Germinal center (tissue), 1 donor: ENCODE measurements at regions not wholly inside any gene's neighbourhood (a gene's known extent, or its start where the extent isn't known, plus 50 kb on each side); places are given as distances from the start of the nearest gene placed in this dataset.
"Not testable (repeated sequence)": the region's sequence is repeated elsewhere in the genome, so short reads cannot be mapped to it uniquely, and the experiment has no call there.

Experiments used
- DNase-seq: peaks from one replicate; pipeline ENCODE4 v3.0.0; 2012; ENCODE audit warnings: mixed read lengths, low spot score

DNA sequence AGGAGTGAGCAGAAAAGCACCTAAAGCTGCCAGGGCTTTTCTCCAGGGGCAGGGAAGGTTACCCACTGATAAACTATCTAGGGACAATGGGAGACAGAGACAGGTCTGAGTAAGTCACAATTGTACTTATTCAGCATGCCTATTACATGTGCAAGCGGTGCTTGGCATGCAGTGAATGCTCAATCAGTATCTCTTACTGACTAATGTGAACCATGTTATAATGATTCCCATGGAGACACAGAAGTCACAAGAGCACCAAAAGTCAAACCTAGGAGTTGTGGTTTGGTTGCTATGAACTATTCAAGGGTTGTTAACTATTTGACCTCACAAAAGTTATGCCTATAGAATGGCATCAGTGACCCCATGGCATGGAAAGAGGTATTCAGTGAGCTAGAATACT lies 50.0 kb upstream of the RASGRP1 start:
- DNase-seq, result no peak

DNA sequence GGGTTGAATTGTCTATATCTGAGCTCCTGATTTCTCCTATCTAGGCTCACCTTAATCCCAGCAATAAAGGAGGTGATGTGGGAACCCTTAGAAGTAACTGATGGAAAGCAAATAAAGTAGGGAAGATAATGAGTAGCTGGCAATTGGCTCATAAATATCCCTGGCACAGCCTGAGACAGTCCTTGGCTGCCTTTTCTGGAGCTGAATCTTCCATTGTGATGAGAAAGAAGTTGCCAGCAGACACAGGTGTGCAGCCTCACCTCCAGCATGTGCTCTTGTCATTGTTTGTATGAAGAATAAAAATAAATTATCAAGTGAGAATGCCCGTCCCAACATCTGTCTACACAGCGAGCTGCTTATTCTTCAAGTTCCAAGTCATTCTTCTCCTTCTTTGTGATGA lies 53.2 kb upstream of the RASGRP1 start:
- DNase-seq, result no peak

DNA sequence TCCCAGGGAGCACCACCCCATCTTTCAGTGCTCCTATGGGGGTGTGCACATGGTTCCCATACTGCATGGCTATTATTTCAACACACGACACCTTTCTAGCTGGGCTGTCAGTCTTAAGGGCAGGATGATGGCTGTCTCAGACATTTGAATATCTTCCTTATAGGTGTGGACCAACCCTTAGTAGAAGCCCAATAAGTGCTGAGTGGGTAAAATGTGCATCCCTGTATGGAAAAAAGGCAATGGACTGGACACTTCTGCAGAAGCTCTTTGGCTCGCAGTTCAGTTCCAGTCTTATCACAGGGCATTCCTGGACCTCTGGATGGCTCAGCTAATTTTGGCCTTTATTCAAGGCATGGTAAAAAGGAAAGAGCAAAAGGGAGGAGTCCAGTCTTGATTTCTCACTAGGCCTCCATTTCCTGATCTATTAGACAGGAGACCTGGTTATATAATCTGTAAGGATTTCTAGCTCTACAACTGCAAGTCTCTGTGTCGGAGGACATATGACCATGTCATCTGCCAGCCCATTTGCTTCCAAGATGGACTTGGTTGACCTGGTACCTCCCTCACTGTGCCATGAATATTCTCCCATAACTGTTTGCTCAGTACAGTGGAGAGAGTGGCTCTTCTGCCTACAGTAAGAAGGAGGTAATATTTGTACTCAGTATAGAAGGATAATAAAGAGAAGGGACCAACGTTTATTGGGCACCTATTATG lies 53.8 kb upstream of the RASGRP1 start:
- DNase-seq, result no peak

- DNase-seq, result no peak
Measured at GRCh38 chr15:38620098-38620497, 55.5 kb upstream of the RASGRP1 start.

DNA sequence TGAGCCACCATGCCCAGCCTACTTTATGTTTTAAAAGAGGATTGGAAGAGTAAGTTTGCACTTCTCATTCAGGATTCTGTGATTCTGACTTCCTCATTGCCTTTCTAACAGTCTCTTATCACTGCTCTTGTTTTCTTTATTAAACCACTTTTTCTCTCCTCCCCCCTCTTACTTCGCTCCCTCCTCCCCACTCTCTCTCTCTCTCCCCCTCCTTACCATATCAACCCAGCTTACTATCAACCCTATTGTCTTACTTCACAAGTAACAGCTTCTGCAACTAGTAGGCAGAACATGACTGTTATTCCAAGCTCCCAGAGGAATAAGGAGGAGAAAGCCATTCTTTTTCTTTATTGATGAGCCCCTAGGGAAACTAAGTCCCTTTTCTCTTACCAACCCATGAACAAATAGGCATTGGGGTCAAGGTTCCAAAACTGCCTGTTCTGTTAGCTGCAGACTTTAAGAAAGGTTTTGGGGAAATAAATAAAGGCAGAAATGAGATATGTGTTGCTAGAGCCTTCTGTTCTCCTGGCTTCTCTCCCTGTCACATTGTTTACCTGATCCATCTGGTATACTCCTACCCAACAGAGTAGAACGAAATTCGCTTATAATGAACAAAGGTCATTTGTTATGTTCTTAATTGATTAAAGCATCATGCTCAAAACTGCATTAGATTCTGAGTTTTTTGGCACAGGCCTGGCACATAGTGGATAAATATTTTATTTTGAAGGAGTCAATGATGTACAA lies 56.4 kb upstream of the RASGRP1 start:
- no peak for DNase-seq

DNA sequence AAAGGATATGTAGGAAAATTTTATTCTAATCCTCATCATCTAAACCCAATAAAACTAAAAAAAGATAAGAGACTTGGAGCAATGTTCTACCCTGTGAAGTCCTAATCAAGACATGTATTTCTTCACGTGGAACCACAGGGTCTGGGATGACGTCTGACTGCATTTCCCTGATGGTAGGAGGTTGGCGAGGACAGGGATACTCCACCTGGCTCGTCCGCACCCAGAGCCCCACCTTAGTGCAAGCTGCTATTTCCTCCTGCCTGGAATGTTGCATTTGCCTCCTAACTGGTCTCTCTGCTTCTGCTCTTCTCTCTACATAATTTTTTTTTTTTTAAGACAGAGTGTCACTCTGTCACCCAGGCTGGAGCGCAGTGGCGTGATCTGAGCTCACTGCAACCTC lies 57.7 kb upstream of the RASGRP1 start:
- no peak for DNase-seq

GRCh38 chr15:38622908-38623307 lies 58.3 kb upstream of the RASGRP1 start:
- no peak for DNase-seq

GRCh38 chr15:38623744-38624143 lies 59.1 kb upstream of the RASGRP1 start:
- no peak for DNase-seq

DNA sequence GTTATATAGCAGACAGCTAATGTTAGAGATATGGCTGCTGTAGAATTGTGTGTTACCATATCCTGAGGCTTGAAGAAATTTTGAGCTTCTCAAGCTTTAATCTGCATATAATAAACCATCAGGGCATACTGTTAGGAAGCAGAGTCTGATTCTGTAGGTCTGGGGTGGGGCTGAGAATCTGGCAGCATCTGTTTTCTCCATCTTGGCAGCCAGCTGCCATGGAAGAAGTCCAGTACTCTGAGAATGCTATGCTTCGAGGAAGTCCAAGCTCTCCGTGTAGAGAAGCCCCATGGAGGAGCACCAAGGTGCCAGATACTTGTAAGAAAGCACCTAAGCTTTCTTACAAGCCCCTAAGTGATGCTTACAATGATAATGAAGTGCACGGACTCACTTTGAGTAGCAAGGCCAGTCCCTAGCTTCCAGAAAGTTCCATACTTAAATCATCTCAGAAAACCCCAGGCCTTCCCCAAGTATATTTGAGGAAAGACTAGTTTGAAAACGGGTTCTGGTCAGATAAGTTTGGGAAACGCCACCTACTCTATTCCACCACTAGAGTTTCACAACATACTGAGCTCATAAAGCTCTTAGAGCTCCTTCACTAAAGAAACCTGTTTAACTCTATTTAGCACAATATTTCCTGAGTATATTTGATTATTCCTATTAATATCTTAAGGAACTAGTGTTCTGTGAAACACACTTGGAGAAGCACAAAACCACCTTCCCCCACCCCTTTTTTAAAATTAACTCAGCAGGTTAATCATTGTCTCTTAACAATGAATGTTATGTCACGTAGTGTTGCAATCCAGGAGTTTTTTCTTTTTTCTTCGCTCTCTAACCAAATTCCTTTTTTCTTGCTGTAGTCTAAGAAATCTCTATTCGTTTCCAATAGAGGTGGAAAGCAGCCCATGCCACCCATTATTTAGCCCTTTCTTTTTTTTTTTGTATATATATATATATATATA lies 59.9 kb upstream of the RASGRP1 start:
- DNase-seq, result no peak

DNA sequence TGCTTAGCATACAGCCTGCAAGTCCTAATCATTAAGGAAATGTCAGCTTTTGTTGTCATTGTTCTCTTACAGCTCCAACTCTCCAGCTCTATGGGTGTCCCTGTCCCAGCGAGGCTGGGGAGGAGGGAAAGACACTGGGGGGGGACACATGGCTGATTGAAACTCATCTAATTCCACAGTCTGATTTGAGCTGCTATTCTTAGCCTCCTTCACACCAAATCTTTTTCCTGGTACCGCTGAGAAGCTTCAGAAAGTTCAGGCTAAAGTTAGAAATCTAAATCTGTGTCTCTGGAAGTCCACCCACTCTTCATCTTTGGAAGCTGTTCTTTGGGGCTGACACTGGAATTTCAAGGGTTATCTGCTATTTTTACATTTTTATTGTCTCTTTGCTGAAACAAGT lies 61.3 kb upstream of the RASGRP1 start:
- no peak for DNase-seq

GRCh38 chr15:38626443-38627050 lies 61.9 kb upstream of the RASGRP1 start:
- no peak for DNase-seq

- no peak for DNase-seq
Measured at GRCh38 chr15:38627689-38628277, 63.2 kb upstream of the RASGRP1 start.

DNA sequence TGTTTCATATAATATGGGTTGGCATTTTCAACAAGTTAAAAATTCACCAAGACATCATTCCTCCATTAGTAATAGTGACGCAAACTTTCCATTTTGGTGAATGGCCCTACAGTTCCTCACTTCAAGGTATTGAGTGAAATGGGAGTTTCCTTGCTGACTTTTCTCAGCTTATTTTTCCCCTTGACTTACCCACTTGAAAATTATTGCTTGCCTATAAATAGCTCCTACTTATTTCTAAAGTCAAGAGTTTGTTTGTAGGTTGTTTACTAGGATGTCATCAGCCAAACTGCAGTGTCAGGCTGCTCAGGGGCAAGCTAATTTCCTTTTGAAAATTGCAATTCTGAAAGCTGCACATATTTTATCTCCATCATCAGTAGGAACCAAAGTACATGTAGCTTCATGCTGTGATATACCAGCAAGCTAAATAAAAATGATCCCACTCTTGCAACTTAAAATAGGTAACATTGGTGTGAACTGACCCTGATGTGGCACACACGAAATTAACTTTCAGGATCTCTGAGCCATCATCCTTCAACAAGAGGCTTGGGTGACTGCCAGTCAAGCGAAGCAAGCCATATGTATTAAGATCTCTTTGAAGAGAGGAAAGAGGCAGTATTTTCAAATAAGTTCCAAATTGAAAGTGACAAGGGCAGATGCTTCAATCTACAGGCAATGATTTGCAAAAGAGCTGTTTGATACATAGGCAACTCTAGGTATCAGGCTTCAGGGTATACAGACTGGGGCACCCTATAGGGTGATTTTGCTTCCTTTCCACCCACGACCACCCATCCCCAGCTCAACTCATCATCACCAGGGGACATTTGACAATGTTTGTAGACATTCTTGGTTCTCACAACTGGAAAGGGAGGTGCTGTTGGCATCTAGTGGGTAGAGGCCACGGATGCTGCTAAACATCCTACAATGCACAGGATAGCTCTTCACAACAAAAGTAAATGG lies 66.8 kb upstream of the RASGRP1 start:
- no peak for DNase-seq

DNA sequence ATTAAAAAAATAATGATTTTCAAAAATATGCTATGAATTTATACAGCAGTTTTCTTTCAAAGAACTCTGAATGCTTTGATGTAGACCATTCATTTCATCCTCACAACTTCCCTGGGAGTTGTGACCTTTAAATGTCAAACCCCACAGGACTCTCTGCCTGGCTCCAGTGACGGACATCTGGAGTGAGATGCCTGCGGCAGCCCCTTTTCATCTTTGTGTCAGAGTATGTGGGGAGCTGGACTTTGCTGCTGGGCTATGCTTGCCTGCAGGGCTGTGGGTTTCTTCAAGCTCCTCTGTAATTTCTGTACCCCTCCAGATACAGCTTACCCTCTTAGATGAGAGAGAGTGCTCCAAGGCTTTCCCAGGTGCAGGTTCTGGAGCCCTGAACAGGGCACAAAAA lies 70.6 kb upstream of the RASGRP1 start:
- DNase-seq, result no peak

DNA sequence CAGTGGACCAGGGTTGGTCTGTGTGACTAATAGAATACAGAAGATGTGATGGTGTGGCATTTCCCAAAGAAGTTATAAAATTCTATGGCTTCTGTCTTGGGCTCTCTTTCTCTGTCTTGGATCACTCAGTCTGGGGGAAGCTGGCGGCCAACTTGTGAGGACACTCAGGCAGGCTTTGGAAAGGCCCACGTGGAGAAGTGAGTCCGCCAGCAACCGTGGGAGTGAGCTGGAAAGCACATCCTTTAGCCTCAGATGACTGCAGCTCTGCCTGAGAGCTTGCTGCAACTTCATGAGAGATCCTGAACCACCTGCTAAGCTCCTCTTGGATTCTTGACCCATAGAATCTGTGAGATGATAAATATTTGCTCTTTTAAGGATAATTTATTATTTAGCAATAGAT lies 72.0 kb upstream of the RASGRP1 start:
- DNase-seq, result no peak

- DNase-seq, result no peak
Measured at GRCh38 chr15:38638126-38638525, 73.5 kb upstream of the RASGRP1 start.

- DNase-seq, result no peak
Measured at GRCh38 chr15:38638811-38639210, 74.2 kb upstream of the RASGRP1 start.

GRCh38 chr15:38642689-38643270 lies 78.2 kb upstream of the RASGRP1 start:
- peak; percentile 46 for DNase-seq

- DNase-seq, result not testable (repeated sequence)
Measured at GRCh38 chr15:38644353-38644752, 79.7 kb upstream of the RASGRP1 start.

DNA sequence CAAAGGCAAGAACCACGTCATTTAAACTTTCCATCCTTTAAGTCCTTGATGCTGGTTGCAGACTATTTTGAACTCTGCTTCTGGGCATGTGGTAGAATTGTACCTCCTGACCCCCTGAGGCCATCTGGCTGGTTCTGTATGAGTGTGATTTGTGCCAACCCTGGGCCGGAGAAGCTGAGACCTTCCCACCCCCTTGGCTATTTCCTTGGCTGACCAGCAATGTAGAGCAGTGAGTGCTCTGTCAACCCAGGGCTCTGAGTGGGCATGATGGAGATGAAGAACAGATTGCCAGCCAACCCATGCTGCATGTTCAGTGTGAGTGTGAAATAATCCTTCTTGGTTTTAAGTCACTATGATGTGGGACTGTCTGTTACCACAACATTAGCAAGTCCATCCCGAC lies 82.1 kb upstream of the RASGRP1 start:
- DNase-seq, result no peak
